Muscle of leg (tissue), 3 donors: ENCODE measurements at regions not wholly inside any gene's neighbourhood (a gene's known extent, or its start where the extent isn't known, plus 50 kb on each side); places are given as distances from the start of the nearest gene placed in this dataset.
A peak's percentile ranks its signal among the peaks of the same experiment; 100 is the strongest.

ENCODE experiments used
- DNase-seq: peaks from one replicate; pipeline ENCODE4 v3.0.0; 2013
- H3K27ac ChIP-seq: one replicate; pipeline ENCODE4 v1.5.1; 2013; ENCODE audit warnings: mild to moderate bottlenecking, low read length, control low read depth
- H3K27me3 ChIP-seq: one replicate; pipeline ENCODE4 v1.6.1; 2013; ENCODE audit warnings: low read length; ENCODE audit not compliant: control insufficient read depth, insufficient read depth
- H3K36me3 ChIP-seq: one replicate; pipeline ENCODE4 v1.6.1; 2013; ENCODE audit warnings: low read length; ENCODE audit not compliant: control insufficient read depth, insufficient read depth
- H3K4me1 ChIP-seq: one replicate; pipeline ENCODE4 v1.6.1; 2013; ENCODE audit warnings: low read length; ENCODE audit not compliant: control insufficient read depth, insufficient read depth
- H3K4me3 ChIP-seq: one replicate; pipeline ENCODE4 v1.5.1; 2013; ENCODE audit warnings: low read length, control low read depth
- H3K9me3 ChIP-seq: replicated peaks from 2 replicates; pipeline ENCODE4 v1.6.1; 2013; ENCODE audit warnings: low read depth, low read length; ENCODE audit not compliant: control insufficient read depth
- WGBS: methylation state at CpG from one replicate; pipeline ENCODE4 v1.1.5; 2013; ENCODE audit warnings: missing lambda C conversion rate; ENCODE audit not compliant: insufficient coverage; 5-methylcytosine and 5-hydroxymethylcytosine counted together

DNA sequence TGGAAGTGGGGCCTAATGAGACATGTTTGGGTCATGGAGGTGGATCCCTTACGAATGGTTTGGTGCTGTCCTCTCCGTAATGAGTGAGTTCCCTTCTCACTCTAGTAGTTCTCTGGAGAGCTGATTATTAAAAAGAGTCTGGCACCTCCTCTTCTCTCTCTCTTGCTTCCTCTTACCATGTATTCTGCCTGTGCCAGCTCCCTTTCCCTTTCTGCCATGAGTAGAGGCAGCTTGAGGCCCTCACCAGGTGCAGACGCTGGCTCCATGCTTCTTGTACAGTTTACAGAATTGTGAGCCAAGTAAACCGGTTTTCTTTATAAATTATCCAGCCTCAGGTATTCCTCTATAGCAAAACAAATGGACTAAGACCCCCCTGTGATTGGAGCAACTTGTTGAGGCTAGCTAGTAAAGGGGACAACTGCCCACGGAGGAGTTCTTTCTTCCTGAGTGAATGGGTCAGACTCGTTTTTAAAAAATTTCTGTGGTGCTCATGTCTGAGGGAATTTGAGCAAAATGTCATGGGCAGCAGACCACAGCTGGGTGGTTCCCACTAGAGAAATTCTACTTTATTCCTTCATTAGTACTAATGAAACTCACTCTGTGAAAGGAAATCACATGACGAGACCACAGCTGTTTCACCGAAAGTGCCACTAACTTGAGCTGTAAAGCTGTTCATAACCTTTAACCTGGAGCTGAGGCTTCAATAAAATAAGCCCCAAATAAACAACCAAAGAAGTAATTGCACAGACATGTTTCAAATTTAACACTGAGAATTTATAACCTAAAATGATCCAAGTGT, 210.0 kb downstream of the NFKBIZ start:
- 90% methylated on average over 2 of the region's 8 CpGs for WGBS
- H3K9me3 ChIP-seq: no peaks in the 10 kb centered on the region
- DNase-seq: no peak
- H3K36me3 ChIP-seq: no peaks in the 10 kb centered on the region
- H3K4me3 ChIP-seq: no peak overlapping the region
- no peaks in the 10 kb centered on the region for H3K4me1 ChIP-seq
- H3K27me3 ChIP-seq: no peaks in the 10 kb centered on the region
- no peak overlapping the region for H3K27ac ChIP-seq

DNA sequence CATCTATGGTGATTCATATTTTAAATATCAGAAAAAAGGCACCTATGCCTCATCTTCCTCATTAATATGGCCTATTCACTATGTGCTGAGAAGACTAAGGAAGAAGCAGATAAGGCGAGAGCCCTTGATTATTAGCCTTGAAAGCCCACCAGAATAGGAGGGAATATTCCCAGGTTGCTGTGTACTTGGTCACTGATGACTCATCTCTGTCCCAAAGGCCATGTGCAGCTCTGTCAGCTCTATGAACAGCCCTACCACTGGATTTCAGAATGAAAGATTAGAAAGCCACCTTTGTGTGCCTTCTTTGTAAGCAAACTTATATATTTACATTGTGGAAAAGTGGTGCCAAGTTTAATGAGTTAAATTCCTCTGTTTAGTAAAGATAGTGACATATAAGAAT, 211.5 kb downstream of the NFKBIZ start:
- H3K4me1 ChIP-seq: no peaks in the 10 kb centered on the region
- no peak overlapping the region for H3K4me3 ChIP-seq
- DNase-seq: no peak
- no peaks in the 10 kb centered on the region for H3K27me3 ChIP-seq
- no peak overlapping the region for H3K27ac ChIP-seq
- no peaks in the 10 kb centered on the region for H3K9me3 ChIP-seq
- WGBS: 75% methylated on average over 1 of the region's 1 CpG
- no peaks in the 10 kb centered on the region for H3K36me3 ChIP-seq

DNA sequence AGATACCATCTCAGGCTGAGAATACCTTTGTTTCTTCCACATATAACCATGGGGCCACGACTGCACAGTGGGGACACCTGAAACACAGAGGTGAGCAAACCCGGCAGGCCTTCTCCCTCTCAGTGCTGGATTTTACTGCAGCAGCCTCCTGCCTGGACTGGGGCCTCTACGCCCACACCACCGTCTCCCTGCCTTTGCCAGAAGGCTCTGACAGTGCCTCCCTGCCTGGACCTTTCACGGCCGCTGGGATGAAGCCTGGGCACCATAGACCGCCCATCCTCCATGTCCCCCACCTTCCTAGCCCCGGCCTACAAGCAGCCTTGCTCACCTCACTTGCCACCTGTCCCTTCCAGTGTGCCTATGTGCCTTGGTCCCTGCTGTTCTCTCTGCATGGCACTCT, 214.3 kb downstream of the NFKBIZ start:
- H3K27me3 ChIP-seq: no peaks in the 10 kb centered on the region
- DNase-seq: no peak
- no peaks in the 10 kb centered on the region for H3K9me3 ChIP-seq
- 88% methylated on average over 8 of the region's 8 CpGs for WGBS
- no peaks in the 10 kb centered on the region for H3K36me3 ChIP-seq
- no peak overlapping the region for H3K4me3 ChIP-seq
- no peaks in the 10 kb centered on the region for H3K4me1 ChIP-seq
- no peak overlapping the region for H3K27ac ChIP-seq

DNA sequence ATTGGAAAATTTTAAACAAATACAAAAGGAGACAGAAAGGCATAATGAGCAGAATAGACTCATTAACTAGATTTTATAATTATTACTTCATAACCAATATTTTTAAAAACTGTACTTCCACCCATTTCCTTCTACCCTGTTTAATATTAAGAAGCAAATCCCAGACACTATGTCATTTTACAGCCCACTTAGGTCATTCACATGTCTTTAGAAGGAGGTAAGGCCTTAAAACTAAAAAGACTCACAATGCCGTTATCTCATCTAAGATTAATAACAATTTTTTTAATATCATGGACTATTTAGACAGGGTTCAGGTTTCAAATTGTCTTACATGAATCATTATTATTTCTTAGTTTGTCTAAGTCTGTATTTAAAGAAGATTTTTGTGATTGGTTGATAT, 217.2 kb downstream of the NFKBIZ start:
- WGBS: no CpG with 5 or more reads among the region's 1 CpG
- Histone ChIP-seq H3K4me3 (no peak overlapping the region), H3K27me3 (no peaks in the 10 kb centered on the region), H3K36me3 (no peaks in the 10 kb centered on the region), H3K9me3 (no peaks in the 10 kb centered on the region), H3K4me1 (no peaks in the 10 kb centered on the region), H3K27ac (no peak overlapping the region)
- no peak for DNase-seq

DNA sequence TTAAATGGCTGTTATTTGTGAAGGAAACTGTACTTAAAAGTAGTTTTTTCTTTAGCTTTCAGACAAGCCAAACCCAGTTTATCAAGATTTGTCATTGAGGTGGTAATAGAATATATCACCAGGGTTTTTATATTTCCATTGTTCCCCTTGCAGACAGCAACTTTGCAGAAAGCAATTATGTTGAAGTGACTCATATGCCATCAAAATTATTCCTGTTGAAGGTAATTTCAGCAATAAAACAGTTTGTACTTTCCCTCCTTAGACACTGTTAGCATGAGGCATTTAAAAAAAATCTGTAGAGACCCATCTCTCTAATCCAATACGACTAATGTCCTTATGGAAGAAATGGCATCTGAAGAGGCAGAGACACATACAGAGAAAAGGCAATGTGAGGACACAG, 219.0 kb downstream of the NFKBIZ start:
- Histone ChIP-seq H3K9me3 (no peaks in the 10 kb centered on the region), H3K27me3 (no peaks in the 10 kb centered on the region), H3K4me1 (no peaks in the 10 kb centered on the region), H3K27ac (no peak overlapping the region), H3K4me3 (no peak overlapping the region), H3K36me3 (no peaks in the 10 kb centered on the region)
- WGBS: no CpG with 5 or more reads among the region's 1 CpG
- DNase-seq: no peak

DNA sequence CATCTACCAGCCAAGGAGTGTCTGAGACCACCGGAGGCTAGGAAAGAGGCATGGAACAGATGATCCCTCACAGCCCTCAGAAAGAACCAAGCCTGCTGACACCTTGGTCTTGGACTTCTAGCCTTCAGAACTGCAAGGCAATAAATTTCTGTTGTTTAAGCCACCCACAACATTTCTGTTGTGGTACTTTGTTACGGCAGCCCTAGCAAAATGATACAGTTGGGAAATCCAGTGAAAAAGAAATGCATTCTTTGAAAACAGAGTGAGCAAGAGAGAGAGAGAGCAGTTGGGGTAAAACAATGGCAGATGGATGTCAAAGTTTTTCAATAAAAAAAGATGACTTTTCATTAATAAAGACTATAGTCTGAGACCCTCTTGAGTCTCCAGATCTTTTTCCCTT, 219.4 kb downstream of the NFKBIZ start:
- Histone ChIP-seq H3K27me3 (no peaks in the 10 kb centered on the region), H3K36me3 (no peaks in the 10 kb centered on the region), H3K4me1 (no peaks in the 10 kb centered on the region), H3K9me3 (no peaks in the 10 kb centered on the region), H3K4me3 (no peak overlapping the region), H3K27ac (no peak overlapping the region)
- no peak for DNase-seq
- 100% methylated on average over 2 of the region's 2 CpGs for WGBS

DNA sequence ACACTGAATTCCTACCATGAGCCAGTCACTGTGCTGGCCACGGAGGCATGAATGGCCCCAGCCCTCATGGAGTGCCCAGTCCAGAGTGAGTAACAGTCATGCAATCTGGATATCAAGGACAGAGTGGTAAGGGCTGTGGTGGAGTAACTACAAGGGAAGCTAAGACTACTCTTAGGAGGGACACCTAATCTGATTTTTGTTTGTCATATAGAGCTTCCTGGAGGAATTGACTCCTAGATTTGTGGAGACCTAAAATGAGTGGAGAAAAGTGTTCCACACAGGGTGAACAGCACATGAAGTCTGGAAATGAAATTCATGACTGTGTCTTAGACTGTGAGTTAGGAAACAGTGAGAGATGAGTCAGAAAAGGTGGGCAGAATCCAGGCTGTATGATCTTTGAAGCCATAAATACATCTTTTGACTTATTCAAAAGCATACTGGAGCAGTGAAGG, 219.9 kb downstream of the NFKBIZ start:
- no CpG with 5 or more reads among the region's 1 CpG for WGBS

DNA sequence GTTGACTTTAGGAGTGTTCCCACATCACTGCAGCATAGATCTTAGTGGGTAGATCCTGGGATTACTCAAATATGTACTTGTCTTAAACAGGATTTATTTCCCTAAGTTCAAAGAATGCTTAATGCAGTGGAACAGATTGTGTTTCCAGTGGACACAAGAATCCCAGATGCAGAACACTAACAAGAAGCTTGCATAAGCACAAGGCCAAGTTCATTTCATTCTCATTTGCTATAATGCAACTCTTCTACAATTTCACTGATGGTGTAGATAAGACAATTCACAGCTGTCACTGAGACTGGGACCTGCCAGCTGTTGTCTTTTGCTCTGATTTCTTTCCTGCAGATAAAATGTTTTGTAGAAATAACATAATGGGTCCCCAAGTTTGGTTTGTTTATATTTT, 225.6 kb downstream of the NFKBIZ start:
- no peak overlapping the region for H3K27ac ChIP-seq
- DNase-seq: peak; percentile 7
- H3K9me3 ChIP-seq: no peaks in the 10 kb centered on the region
- no peaks in the 10 kb centered on the region for H3K27me3 ChIP-seq
- H3K4me3 ChIP-seq: no peak overlapping the region
- H3K36me3 ChIP-seq: no peaks in the 10 kb centered on the region
- no peaks in the 10 kb centered on the region for H3K4me1 ChIP-seq

More for the DNA sequence above, 219.9 kb downstream of the NFKBIZ start:
- peak; percentile 7 for DNase-seq
- H3K4me1 ChIP-seq: no peaks in the 10 kb centered on the region
- H3K36me3 ChIP-seq: no peaks in the 10 kb centered on the region
- no peaks in the 10 kb centered on the region for H3K9me3 ChIP-seq
- H3K4me3 ChIP-seq: no peak overlapping the region
- no peaks in the 10 kb centered on the region for H3K27me3 ChIP-seq
- H3K27ac ChIP-seq: no peak overlapping the region

DNA sequence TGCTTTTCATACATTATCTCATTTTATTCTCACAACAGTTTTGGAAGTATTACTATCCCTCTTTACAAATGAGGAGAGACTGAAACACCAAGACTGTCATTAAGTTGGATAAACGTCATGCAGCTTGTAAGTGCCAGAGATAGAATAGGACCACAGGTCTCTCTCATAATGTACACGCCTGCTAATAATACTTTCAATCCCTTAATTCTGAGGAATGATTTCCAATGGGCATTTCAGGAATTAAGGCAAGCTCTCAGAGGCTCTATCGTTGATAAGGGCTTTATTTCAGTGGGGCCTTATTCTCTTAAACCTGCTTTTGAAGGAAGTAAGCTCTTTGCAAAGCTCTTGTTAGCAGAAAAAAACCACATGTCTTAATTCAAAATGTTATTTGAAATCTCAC, 229.1 kb downstream of the NFKBIZ start:
- Histone ChIP-seq H3K27ac (no peak overlapping the region), H3K27me3 (no peaks in the 10 kb centered on the region), H3K4me1 (no peaks in the 10 kb centered on the region), H3K36me3 (no peaks in the 10 kb centered on the region), H3K9me3 (no peaks in the 10 kb centered on the region), H3K4me3 (no peak overlapping the region)
- DNase-seq: no peak
- WGBS: no CpG with 5 or more reads among the region's 3 CpGs

DNA sequence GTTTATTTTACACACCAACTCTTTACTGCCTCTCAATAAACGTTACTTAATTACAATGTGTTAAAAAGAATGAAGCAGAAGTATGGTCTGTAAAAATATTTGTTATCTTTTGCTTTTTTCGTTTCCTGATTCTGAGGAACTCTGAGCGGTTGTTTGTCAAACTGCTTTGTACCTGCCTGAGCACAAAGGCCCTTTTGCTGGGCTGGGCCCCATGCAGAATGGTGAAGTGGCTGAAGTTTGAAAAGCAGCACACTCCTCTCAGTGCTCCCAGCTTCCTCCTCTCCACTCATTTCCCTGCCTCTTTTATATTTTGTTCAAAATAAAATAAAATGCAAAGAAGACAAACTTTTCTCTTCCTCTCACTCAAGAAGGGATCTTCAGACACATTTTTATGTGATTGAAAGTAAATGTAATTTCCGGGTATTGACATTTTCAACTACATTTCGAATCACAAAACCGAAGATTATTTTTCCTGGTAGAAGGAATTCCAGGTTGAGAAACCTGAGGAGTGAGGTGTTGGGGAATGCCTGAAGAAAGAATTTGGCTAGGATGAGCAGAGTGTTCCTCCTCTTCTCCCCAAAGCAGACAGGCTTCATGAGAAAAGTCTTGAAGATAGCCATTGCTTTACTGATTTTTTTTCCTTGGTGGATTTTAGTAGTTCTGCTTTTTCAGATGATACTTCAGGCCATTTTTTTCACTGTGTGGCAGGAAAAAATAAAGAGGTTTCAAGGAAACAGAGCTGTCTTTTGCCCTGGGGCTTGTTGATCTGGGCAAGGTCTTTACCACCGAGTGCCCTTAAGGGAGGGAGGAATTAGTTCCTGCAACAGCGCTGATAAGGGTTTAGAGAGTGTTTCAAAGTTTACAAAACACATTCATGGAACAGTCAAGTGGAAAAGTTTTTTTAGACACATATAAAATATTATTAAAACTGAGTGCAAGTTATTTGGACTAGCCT, 229.8 kb downstream of the NFKBIZ start:
- no peak overlapping the region for H3K27ac ChIP-seq

More for the DNA sequence above, 229.8 kb downstream of the NFKBIZ start:
- peak; percentile 6 for DNase-seq
- no peaks in the 10 kb centered on the region for H3K9me3 ChIP-seq
- H3K4me3 ChIP-seq: no peak overlapping the region
- H3K4me1 ChIP-seq: no peaks in the 10 kb centered on the region
- no peaks in the 10 kb centered on the region for H3K36me3 ChIP-seq
- 84% methylated on average over 4 of the region's 8 CpGs for WGBS
- no peaks in the 10 kb centered on the region for H3K27me3 ChIP-seq
